HL-60 (cell line): ENCODE measurements at regions not wholly inside any gene's neighbourhood (a gene's known extent, or its start where the extent isn't known, plus 50 kb on each side); places are given as distances from the start of the nearest gene placed in this dataset.
"Not testable (repeated sequence)": the region's sequence is repeated elsewhere in the genome, so short reads cannot be mapped to it uniquely, and the experiment has no call there.

ENCODE experiments used
- CTCF ChIP-seq: IDR thresholded peaks from one replicate; pipeline ENCODE4 v1.5.1; 2011; ENCODE audit warnings: low read length, control low read depth, inconsistent platforms; ENCODE audit not compliant: insufficient read depth
- GABPA ChIP-seq: IDR thresholded peaks from 2 replicates; pipeline ENCODE4 v1.6.1; 2012; ENCODE audit warnings: low read depth
- POLR2AphosphoS5 ChIP-seq: IDR thresholded peaks from 2 replicates; pipeline ENCODE4 v1.6.1; 2012; ENCODE audit warnings: low read depth
- REST ChIP-seq: IDR thresholded peaks from 2 replicates; pipeline ENCODE4 v1.6.1; 2012; ENCODE audit warnings: low read depth; ENCODE audit not compliant: insufficient replicate concordance
- SPI1 ChIP-seq: IDR thresholded peaks from 2 replicates; pipeline ENCODE4 v1.6.1; 2012; ENCODE audit warnings: low read depth, mild to moderate bottlenecking, borderline replicate concordance

DNA sequence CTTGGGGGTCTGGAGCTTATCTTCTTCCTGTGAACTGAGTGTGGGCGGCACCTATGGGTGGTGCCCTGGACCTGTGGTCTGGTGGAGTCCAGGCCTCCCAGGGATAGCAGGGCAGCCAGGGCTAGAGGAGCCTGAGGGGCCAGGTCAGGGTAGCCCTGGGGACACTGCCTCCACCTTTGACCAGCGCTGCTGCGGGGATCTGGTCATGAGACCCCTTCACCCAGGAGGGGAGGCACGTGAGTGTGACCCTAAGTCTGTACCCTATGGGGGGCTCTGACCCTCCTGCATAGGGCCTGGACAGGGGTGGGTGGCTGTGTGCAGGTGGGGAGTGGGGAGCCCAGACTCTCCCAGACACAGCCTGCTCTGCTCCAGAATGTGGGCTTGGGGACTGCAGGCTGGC is 150.5 kb upstream of the POTEB2 start:
- not testable (repeated sequence) for TF ChIP-seq REST, CTCF, SPI1, POLR2AphosphoS5, GABPA
